Body of pancreas (tissue), 4 donors: ENCODE measurements at regions not wholly inside any gene's neighbourhood (a gene's known extent, or its start where the extent isn't known, plus 50 kb on each side); places are given as distances from the start of the nearest gene placed in this dataset.

Experiments used
- ATAC-seq: fragments of 150-250 bp; one replicate; pipeline ENCODE4 v1.9.1; 2016
- DNase-seq, 4 donors: peaks; one replicate each; pipeline ENCODE4 v3.0.0-alpha.2; 2019
- H3K27ac ChIP-seq, 4 donors: fragments of 200-600 bp; sonication (generic); 1 replicate in 3 of 4; 2 replicates in 1 of 4; pipeline versions ENCODE4 v1.5.1 to v1.6.1; 2016 to 2019; ENCODE audit warnings: mild to moderate bottlenecking in 1 of 4, mixed read lengths in 1 of 4, moderate library complexity in 1 of 4
- H3K27me3 ChIP-seq, 2 donors: fragments of 200-600 bp; sonication (generic); one replicate each; pipeline ENCODE4 v1.6.0; 2016; ENCODE audit warnings: mild to moderate bottlenecking in 1 of 2
- H3K36me3 ChIP-seq, 2 donors: fragments of 200-600 bp; sonication (generic); replicated peaks in 1 of 2; 2 replicates each; pipeline ENCODE4 v1.5.1; 2016; ENCODE audit warnings: low read depth in 2 of 2; ENCODE audit not compliant: insufficient read depth in 1 of 2
- H3K4me1 ChIP-seq: fragments of 200-600 bp; sonication (generic); one replicate; pipeline ENCODE4 v1.6.0; 2016
- H3K4me3 ChIP-seq, 2 donors: fragments of 200-600 bp; sonication (generic); 1 replicate in 1 of 2; 2 replicates in 1 of 2; pipeline ENCODE4 v1.5.1; 2016 to 2019
- H3K9me3 ChIP-seq, 3 donors: fragments of 200-600 bp; sonication (generic); 1 replicate in 2 of 3; 2 replicates in 1 of 3; pipeline ENCODE4 v1.5.1; 2016
- POLR2A ChIP-seq, 3 donors: fragments of 450-650 bp; IDR thresholded peaks; one replicate each; pipeline ENCODE4 v1.6.1; 2016; ENCODE audit warnings: antibody characterized with exemption in 3 of 3, mild to moderate bottlenecking in 2 of 3
- WGBS, 2 donors: methylation state at CpG; one replicate each; pipeline ENCODE4 v1.1.5; 2017; 5-methylcytosine and 5-hydroxymethylcytosine counted together
- intact Hi-C: fragments of 100-400 bp; cut with DNase I; formaldehyde crosslinking; loops from one replicate; pipeline ENCODE4 v1.15.1; 2023
- TF ChIP-seq, protein P1 (sequence below), 7 experiments: fragments of 450-650 bp in 4 of 7; fragments of 200-600 bp in 3 of 7; sonication (generic) in 3 of 7; IDR thresholded peaks; one replicate each; pipeline ENCODE4 v1.5.1; 2016 to 2019; ENCODE audit warnings: antibody characterized with exemption in 7 of 7

DNA sequence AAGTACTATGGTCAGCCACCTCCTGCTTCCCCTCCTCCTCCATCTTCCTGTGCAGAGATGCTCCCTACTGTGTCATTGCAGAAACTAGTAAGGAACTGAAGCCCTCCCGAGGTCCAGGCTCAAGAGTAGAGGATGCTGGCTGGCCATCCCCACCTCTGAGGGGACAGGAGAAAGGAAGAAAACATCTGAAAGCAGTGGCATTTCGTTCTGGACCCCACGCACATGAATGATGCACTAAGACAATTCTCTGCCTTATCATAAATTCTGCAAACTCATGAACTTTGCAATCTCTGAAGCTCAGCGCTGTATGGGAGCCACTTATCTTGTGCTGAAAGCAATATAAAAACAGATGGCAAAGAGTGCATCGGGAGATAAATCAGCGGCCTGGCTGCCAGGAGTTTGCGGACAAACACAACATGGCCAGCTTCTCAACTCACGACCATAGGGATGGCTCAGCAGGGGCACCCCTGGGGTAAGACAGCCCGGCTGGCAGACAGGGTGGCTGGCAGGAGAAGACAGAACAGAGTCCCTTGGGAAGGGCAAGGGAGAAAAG is 306.4 kb downstream of the NXPE2 start:
- no peaks in the 10 kb centered on the region for H3K9me3 ChIP-seq
- H3K27me3 ChIP-seq = no peaks in the 10 kb centered on the region
- ATAC-seq = no peak
- intact Hi-C loops = no loop called here
- H3K27ac ChIP-seq = no peak overlapping the region
- no peaks in the 10 kb centered on the region for H3K4me1 ChIP-seq
- TF ChIP-seq, protein P1, sequence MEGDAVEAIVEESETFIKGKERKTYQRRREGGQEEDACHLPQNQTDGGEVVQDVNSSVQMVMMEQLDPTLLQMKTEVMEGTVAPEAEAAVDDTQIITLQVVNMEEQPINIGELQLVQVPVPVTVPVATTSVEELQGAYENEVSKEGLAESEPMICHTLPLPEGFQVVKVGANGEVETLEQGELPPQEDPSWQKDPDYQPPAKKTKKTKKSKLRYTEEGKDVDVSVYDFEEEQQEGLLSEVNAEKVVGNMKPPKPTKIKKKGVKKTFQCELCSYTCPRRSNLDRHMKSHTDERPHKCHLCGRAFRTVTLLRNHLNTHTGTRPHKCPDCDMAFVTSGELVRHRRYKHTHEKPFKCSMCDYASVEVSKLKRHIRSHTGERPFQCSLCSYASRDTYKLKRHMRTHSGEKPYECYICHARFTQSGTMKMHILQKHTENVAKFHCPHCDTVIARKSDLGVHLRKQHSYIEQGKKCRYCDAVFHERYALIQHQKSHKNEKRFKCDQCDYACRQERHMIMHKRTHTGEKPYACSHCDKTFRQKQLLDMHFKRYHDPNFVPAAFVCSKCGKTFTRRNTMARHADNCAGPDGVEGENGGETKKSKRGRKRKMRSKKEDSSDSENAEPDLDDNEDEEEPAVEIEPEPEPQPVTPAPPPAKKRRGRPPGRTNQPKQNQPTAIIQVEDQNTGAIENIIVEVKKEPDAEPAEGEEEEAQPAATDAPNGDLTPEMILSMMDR (IDR thresholded peaks at IDR 0.05) = no peak
- no peak overlapping the region for H3K4me3 ChIP-seq
- no peaks in the 10 kb centered on the region for H3K36me3 ChIP-seq
- WGBS, 2 donors = 58 to 67% methylated on average over 9 of the region's 9 CpGs
- no peak for DNase-seq

DNA sequence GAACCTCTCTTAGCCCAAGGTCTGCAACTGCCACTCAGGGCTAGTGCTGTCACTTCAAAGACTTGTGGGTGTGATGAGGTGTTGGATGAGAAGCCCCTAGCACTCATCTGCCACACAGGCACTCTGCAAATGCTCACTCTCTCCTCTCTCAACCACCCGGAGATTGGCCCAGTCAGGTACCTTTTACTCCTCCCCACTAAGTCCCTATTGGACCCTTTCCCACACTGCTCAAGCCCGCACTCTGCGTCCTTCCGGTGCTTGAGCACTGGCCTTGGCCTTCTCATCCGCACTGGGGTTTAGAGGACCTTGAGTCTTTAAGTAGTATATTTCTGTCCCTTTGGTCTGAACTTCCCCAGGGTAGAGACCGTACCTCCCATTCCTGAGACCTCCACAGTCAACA is 308.0 kb downstream of the NXPE2 start:
- no peak overlapping the region for H3K27ac ChIP-seq
- H3K4me1 ChIP-seq = no peaks in the 10 kb centered on the region
- intact Hi-C loops = no loop called here
- no peak overlapping the region for H3K4me3 ChIP-seq
- ATAC-seq = no peak
- no peaks in the 10 kb centered on the region for H3K36me3 ChIP-seq
- H3K9me3 ChIP-seq = no peaks in the 10 kb centered on the region
- no peak for TF ChIP-seq POLR2A (IDR thresholded peaks at IDR 0.05)
- TF ChIP-seq, protein P1 (IDR thresholded peaks at IDR 0.05) = no peak
- 73 to 78% methylated on average over 6 of the region's 6 CpGs for WGBS, 2 donors
- no peak for DNase-seq
- no peaks in the 10 kb centered on the region for H3K27me3 ChIP-seq

DNA sequence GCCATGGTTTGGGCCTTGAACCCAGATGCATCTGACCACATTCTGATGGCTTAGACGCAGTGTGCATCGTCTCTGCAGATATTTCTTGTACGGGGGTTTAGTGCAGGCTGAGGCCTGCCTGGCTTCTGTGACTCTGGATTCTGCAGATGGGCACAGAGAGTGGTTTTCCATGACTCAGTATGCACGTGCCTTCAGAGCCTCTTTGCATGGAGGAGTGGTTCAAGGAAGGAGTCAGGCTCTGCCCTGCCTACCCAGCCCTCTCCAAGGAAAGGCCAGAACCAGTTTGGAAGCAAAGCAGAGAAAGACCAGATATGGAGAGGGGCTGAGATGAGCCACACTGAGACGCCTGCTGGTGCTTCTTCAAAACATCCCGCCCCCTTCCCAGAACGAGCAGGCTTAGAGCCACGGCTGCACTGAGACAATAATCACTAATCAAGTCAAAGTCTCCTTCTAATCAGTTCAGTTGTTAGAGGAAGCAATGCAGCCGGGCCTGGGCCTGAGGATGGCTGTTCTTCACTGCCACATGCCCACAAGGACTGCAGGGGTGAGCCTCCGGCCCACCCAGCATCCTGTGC is 308.9 kb downstream of the NXPE2 start:
- H3K4me3 ChIP-seq = no peak overlapping the region
- ATAC-seq (no peak), DNase-seq (no peak)
- no peaks in the 10 kb centered on the region for H3K4me1 ChIP-seq
- no peaks in the 10 kb centered on the region for H3K36me3 ChIP-seq
- no peak for TF ChIP-seq POLR2A (IDR thresholded peaks at IDR 0.05)
- TF ChIP-seq, protein P1 (IDR thresholded peaks at IDR 0.05) = no peak
- intact Hi-C loops = no loop called here
- no peaks in the 10 kb centered on the region for H3K27me3 ChIP-seq
- no peak overlapping the region for H3K27ac ChIP-seq
- 50 to 54% methylated on average over 9 to 10 of the region's 10 CpGs for WGBS, 2 donors
- H3K9me3 ChIP-seq = no peaks in the 10 kb centered on the region

DNA sequence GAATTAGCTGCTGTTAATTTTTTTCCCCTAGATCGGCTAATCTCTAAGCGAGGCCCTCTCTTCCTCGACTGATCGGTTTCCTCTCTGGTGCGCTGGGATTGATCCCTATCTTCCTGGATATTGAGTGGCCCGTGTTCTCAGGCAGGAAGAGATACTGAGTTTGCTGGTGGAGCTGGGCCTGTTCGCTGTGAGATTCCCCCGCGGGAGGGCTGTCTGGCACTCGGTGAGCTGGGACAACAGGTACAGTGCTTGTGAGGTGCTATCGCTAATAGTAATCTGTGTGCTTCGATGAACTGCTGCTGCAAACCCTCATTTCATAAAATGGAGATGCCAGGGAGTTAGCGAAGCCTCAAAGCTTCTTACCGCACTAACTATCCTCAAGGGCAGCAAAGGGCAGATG is 310.3 kb downstream of the NXPE2 start:
- no peak overlapping the region for H3K27ac ChIP-seq
- no peak for ATAC-seq
- WGBS, 2 donors = 64 to 75% methylated on average over 14 of the region's 14 CpGs
- H3K36me3 ChIP-seq = no peaks in the 10 kb centered on the region
- H3K27me3 ChIP-seq = no peaks in the 10 kb centered on the region
- TF ChIP-seq POLR2A (IDR thresholded peaks at IDR 0.05) = no peak
- TF ChIP-seq, protein P1 (IDR thresholded peaks at IDR 0.05) = no peak
- intact Hi-C loops = no loop called here
- no peak for DNase-seq
- H3K9me3 ChIP-seq = no peaks in the 10 kb centered on the region
- no peaks in the 10 kb centered on the region for H3K4me1 ChIP-seq
- no peak overlapping the region for H3K4me3 ChIP-seq

DNA sequence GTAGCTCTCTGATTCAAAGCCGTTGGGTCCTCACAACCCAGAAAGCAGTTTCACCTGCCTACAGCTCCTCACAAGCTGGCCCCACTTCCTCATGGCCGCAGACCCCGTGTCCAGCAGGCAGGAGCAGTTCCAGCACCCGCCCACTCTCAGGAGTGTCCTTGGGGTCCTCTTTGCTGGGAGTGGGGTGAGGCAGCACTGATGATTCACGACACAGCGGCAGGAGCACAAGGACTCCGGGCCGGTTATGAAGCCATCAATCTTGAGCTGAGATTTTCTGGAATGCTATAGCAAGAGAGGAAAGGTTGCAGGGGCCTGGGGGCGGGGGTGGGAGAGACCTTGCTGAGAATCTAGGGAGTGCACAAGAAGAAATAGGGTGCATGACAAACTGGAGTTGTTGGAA is 311.2 kb downstream of the NXPE2 start:
- no peak overlapping the region for H3K27ac ChIP-seq
- H3K4me3 ChIP-seq = no peak overlapping the region
- TF ChIP-seq, protein P1 (IDR thresholded peaks at IDR 0.05) = no peak
- 28 to 42% methylated on average over 9 of the region's 9 CpGs for WGBS, 2 donors
- no peaks in the 10 kb centered on the region for H3K36me3 ChIP-seq
- no peak for ATAC-seq
- no peaks in the 10 kb centered on the region for H3K27me3 ChIP-seq
- H3K9me3 ChIP-seq = no peaks in the 10 kb centered on the region
- intact Hi-C loops = no loop called here
- no peak for DNase-seq
- no peaks in the 10 kb centered on the region for H3K4me1 ChIP-seq
